ENCODE measurements at regions not wholly inside any gene's neighbourhood (a gene's known extent, or its start where the extent isn't known, plus 50 kb on each side); places are given as distances from the start of the nearest gene placed in this dataset.

DNA sequence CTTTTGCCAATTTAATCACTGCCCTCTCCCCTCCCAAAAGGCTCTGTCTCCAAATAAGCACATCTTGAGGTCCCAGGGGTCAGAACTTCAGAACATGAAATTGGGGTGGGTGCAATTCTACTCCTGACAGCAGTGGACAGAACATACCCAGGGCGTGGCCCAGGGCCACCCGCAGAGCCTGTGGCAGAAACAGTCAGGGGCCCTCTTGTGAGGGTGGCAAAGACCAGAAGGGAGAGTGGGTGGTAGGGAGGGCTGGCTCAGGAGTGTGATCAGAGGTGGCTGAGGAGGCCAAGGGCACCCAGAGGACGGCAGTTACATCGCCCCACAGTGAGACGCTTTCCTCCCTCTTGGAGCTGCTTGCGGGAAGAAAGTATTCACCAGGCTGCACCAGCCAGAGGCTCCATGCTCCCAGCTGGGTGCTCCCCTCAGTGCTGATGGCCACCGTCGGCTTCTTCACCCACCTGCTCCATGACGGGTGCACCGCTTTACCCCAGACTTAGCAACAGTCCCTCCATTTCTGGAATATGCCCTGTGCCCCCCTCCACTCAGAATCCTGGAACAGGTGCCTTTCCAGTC lies 1388.0 kb downstream of the BRD1 start:
- TF ChIP-seq, protein P1, sequence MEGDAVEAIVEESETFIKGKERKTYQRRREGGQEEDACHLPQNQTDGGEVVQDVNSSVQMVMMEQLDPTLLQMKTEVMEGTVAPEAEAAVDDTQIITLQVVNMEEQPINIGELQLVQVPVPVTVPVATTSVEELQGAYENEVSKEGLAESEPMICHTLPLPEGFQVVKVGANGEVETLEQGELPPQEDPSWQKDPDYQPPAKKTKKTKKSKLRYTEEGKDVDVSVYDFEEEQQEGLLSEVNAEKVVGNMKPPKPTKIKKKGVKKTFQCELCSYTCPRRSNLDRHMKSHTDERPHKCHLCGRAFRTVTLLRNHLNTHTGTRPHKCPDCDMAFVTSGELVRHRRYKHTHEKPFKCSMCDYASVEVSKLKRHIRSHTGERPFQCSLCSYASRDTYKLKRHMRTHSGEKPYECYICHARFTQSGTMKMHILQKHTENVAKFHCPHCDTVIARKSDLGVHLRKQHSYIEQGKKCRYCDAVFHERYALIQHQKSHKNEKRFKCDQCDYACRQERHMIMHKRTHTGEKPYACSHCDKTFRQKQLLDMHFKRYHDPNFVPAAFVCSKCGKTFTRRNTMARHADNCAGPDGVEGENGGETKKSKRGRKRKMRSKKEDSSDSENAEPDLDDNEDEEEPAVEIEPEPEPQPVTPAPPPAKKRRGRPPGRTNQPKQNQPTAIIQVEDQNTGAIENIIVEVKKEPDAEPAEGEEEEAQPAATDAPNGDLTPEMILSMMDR (IDR thresholded peaks at IDR 0.05 in 8 of 11, conservative IDR thresholded peaks at IDR 0.05 in 3 of 11), result no peak
- TF ChIP-seq POLR2AphosphoS5 (IDR thresholded peaks at IDR 0.05) (no peak), POLR2A (IDR thresholded peaks at IDR 0.05) (no peak)

All from spleen (tissue), 7 donors.